Esophagus (tissue), 2 donors: ENCODE measurements at regions not wholly inside any gene's neighbourhood (a gene's known extent, or its start where the extent isn't known, plus 50 kb on each side); places are given as distances from the start of the nearest gene placed in this dataset.

Source experiments
- H3K27ac ChIP-seq, 2 donors: one replicate each; pipeline ENCODE4 v1.5.1; 2013; ENCODE audit warnings: low read depth in 2 of 2, mild to moderate bottlenecking in 2 of 2, inconsistent platforms in 1 of 2, low read length in 1 of 2, moderate library complexity in 1 of 2
- H3K27me3 ChIP-seq, 2 donors: one replicate each; pipeline ENCODE4 v1.6.1; 2013; ENCODE audit warnings: low read length in 2 of 2, control low read depth in 1 of 2, mild to moderate bottlenecking in 1 of 2; ENCODE audit not compliant: insufficient read depth in 2 of 2, control insufficient read depth in 1 of 2
- H3K36me3 ChIP-seq, 2 donors: one replicate each; pipeline ENCODE4 v1.6.1; 2013; ENCODE audit warnings: low read length in 1 of 2; ENCODE audit not compliant: control insufficient read depth in 2 of 2, insufficient read depth in 2 of 2
- H3K4me1 ChIP-seq, 2 donors: one replicate each; pipeline ENCODE4 v1.6.1; 2013; ENCODE audit warnings: low read length in 1 of 2; ENCODE audit not compliant: control insufficient read depth in 2 of 2, insufficient read depth in 2 of 2
- H3K4me3 ChIP-seq, 2 donors: one replicate each; pipeline ENCODE4 v1.5.1; 2013; ENCODE audit warnings: low read length in 2 of 2, mild to moderate bottlenecking in 2 of 2, low read depth in 1 of 2, moderate library complexity in 1 of 2
- H3K9me3 ChIP-seq, 2 donors: one replicate each; pipeline ENCODE4 v1.6.1; 2013; ENCODE audit warnings: mild to moderate bottlenecking in 2 of 2, low read depth in 1 of 2, low read length in 1 of 2, moderate library complexity in 1 of 2; ENCODE audit not compliant: control insufficient read depth in 2 of 2, insufficient read depth in 1 of 2
- WGBS, 2 donors: extraction: QIAGEN DNeasy Blood & Tissue Kit; methylation state at CpG; one replicate each; pipeline ENCODE4 v1.1.7; 2013; 5-methylcytosine and 5-hydroxymethylcytosine counted together
- donor health status: healthy with polysubstance abuse.
- donor health status: Bipolar disorder and iron deficiency.

- Histone ChIP-seq H3K4me1 (peaks cover 0 to 3% of the 10 kb centered on the region in 2 donors), H3K4me3 (no peak overlapping the region), H3K27me3 (no peaks in the 10 kb centered on the region), H3K36me3 (no peaks in the 10 kb centered on the region), H3K9me3 (no peaks in the 10 kb centered on the region), H3K27ac (no peak overlapping the region)
- 77 to 83% methylated on average over 1 of the region's 1 CpG for WGBS, 2 donors
Measured at GRCh38 chr4:13095722-13096121, 388.4 kb downstream of the RAB28 start.

GRCh38 chr4:13093170-13093569, 391.0 kb downstream of the RAB28 start:
- H3K4me1 ChIP-seq: peaks cover 0 to 5% of the 10 kb centered on the region in 2 donors
- 75 to 76% methylated on average over 2 of the region's 2 CpGs for WGBS, 2 donors
- H3K9me3 ChIP-seq: no peaks in the 10 kb centered on the region
- H3K27ac ChIP-seq: no peak overlapping the region
- H3K4me3 ChIP-seq: no peak overlapping the region
- H3K27me3 ChIP-seq: no peaks in the 10 kb centered on the region
- H3K36me3 ChIP-seq: no peaks in the 10 kb centered on the region

- H3K27ac ChIP-seq: no peak overlapping the region
- WGBS, 2 donors: 54 to 70% methylated on average over 1 of the region's 1 CpG
Measured at GRCh38 chr4:13092702-13093101, 391.4 kb downstream of the RAB28 start.

GRCh38 chr4:13089659-13089998, 394.5 kb downstream of the RAB28 start:
- Histone ChIP-seq H3K4me3 (no peak overlapping the region), H3K36me3 (no peaks in the 10 kb centered on the region), H3K27ac (no peak overlapping the region), H3K9me3 (no peaks in the 10 kb centered on the region), H3K27me3 (no peaks in the 10 kb centered on the region), H3K4me1 (peaks cover 0 to 5% of the 10 kb centered on the region in 2 donors)

More at GRCh38 chr4:13092702-13093101, 391.4 kb downstream of the RAB28 start:
- Histone ChIP-seq H3K27me3 (no peaks in the 10 kb centered on the region), H3K9me3 (no peaks in the 10 kb centered on the region), H3K4me3 (no peak overlapping the region), H3K36me3 (no peaks in the 10 kb centered on the region), H3K4me1 (peaks cover 0 to 5% of the 10 kb centered on the region in 2 donors)

- no peaks in the 10 kb centered on the region for H3K36me3 ChIP-seq
- 11 to 34% methylated on average over 2 of the region's 2 CpGs for WGBS, 2 donors
- H3K4me3 ChIP-seq: no peak overlapping the region
- peaks cover 0 to 5% of the 10 kb centered on the region in 2 donors for H3K4me1 ChIP-seq
- H3K9me3 ChIP-seq: no peaks in the 10 kb centered on the region
- H3K27me3 ChIP-seq: no peaks in the 10 kb centered on the region
- H3K27ac ChIP-seq: no peak overlapping the region
Measured at GRCh38 chr4:13088726-13089658, 395.1 kb downstream of the RAB28 start.

- no peak overlapping the region for H3K27ac ChIP-seq
- H3K36me3 ChIP-seq: no peaks in the 10 kb centered on the region
- H3K4me3 ChIP-seq: no peak overlapping the region
- H3K4me1 ChIP-seq: peaks cover 0 to 2% of the 10 kb centered on the region in 2 donors
- H3K9me3 ChIP-seq: peaks cover 0 to 2% of the 10 kb centered on the region in 2 donors
- WGBS, 2 donors: 85 to 88% methylated on average over 1 of the region's 1 CpG
- no peaks in the 10 kb centered on the region for H3K27me3 ChIP-seq
Measured at GRCh38 chr4:13087041-13087440, 397.1 kb downstream of the RAB28 start.

GRCh38 chr4:13084210-13084609, 399.9 kb downstream of the RAB28 start:
- H3K27ac ChIP-seq: no peak overlapping the region
- no peaks in the 10 kb centered on the region for H3K27me3 ChIP-seq
- 72 to 83% methylated on average over 2 of the region's 2 CpGs for WGBS, 2 donors
- peaks cover 0 to 3% of the 10 kb centered on the region in 2 donors for H3K9me3 ChIP-seq
- H3K4me1 ChIP-seq: peaks cover 0 to 2% of the 10 kb centered on the region in 2 donors
- no peaks in the 10 kb centered on the region for H3K36me3 ChIP-seq
- H3K4me3 ChIP-seq: no peak overlapping the region

GRCh38 chr4:13081830-13082229, 402.3 kb downstream of the RAB28 start:
- Histone ChIP-seq H3K4me3 (no peak overlapping the region), H3K27ac (no peak overlapping the region), H3K9me3 (peaks cover 0 to 3% of the 10 kb centered on the region in 2 donors), H3K4me1 (no peaks in the 10 kb centered on the region), H3K36me3 (no peaks in the 10 kb centered on the region), H3K27me3 (no peaks in the 10 kb centered on the region)

GRCh38 chr4:13067077-13067476, 417.1 kb downstream of the RAB28 start:
- H3K27me3 ChIP-seq: no peaks in the 10 kb centered on the region
- H3K4me3 ChIP-seq: no peak overlapping the region
- H3K9me3 ChIP-seq: peaks cover 0 to 2% of the 10 kb centered on the region in 2 donors
- 76 to 90% methylated on average over 1 of the region's 1 CpG for WGBS, 2 donors
- no peaks in the 10 kb centered on the region for H3K36me3 ChIP-seq
- no peaks in the 10 kb centered on the region for H3K4me1 ChIP-seq
- H3K27ac ChIP-seq: no peak overlapping the region

GRCh38 chr4:13059019-13059418, 425.1 kb downstream of the RAB28 start:
- Histone ChIP-seq H3K4me3 (no peak overlapping the region), H3K4me1 (no peaks in the 10 kb centered on the region), H3K9me3 (no peaks in the 10 kb centered on the region), H3K27me3 (no peaks in the 10 kb centered on the region), H3K27ac (no peak overlapping the region), H3K36me3 (no peaks in the 10 kb centered on the region)
- 40 to 41% methylated on average over 4 of the region's 4 CpGs for WGBS, 2 donors
